K562 (cell line): ENCODE measurements at regions not wholly inside any gene's neighbourhood (a gene's known extent, or its start where the extent isn't known, plus 50 kb on each side); places are given as distances from the start of the nearest gene placed in this dataset.

ENCODE experiments used
- ATAC-seq: fragments of 200-7000 bp; cut with Tn5 transposase; 3 replicates; pipeline ENCODE4 v1.9.1; 2020; ENCODE audit warnings: moderate library complexity
- BruUV-seq: library from RNA; stranded (reverse); fragments of 400-500 nt; replicated peaks from 2 replicates; lab custom pipeline; 2021; lab: Mats Ljungman, UMichigan
- CTCF ChIA-PET: fragments of 300-600 bp; formaldehyde crosslinking; extraction: SDS; loops from one replicate; lab custom pipeline; 2021; ENCODE audit warnings: low intra/inter-chr PET ratio; lab: Yijun Ruan, JAX
- POLR2A ChIA-PET: fragments of 300-600, 350-650 bp; sonication (Branson Sonifier 250); formaldehyde crosslinking; extraction: SDS; loops from one replicate; lab custom pipeline; 2021; ENCODE audit warnings: antibody characterized with exemption, inconsistent platforms; lab: Yijun Ruan, JAX
- DNase-seq, 4 experiments: peaks; one replicate each; pipeline versions ENCODE4 v3.0.0 to v3.0.0-alpha.2; 2011 to 2018; ENCODE audit warnings: low spot score in 3 of 4, mixed read lengths in 3 of 4; ENCODE audit errors: extremely low read depth in 1 of 4
- FAIRE-seq: peaks from 2 replicates; lab custom pipeline; 2011; peaks lifted over from hg19 to GRCh38; lab: Jason Lieb, UNC
- H2AFZ ChIP-seq: 2 replicates; pipeline ENCODE4 v1.6.0; 2011; ENCODE audit warnings: low read depth, low read length, control low read depth, inconsistent platforms
- H3K27ac ChIP-seq: fragments of 200-600 bp; 3 replicates; pipeline ENCODE4 v1.8.0; 2011; ENCODE audit warnings: low read depth, mild to moderate bottlenecking, control low read depth, inconsistent platforms, low read length, moderate library complexity, mixed read lengths; ENCODE audit errors: extremely low read depth
- H3K27me3 ChIP-seq, 2 experiments: fragments of 300-600 bp in 1 of 2; 2 replicates in 1 of 2; 3 replicates in 1 of 2; pipeline versions ENCODE4 v1.6.0 to v1.8.0; 2011; ENCODE audit warnings: inconsistent platforms in 2 of 2, low read length in 2 of 2, mild to moderate bottlenecking in 1 of 2, mixed read lengths in 1 of 2, moderate library complexity in 1 of 2; ENCODE audit not compliant: control insufficient read depth in 2 of 2, insufficient read depth in 2 of 2
- H3K36me3 ChIP-seq: fragments of 300-600 bp; 3 replicates; pipeline ENCODE4 v1.8.0; 2011; ENCODE audit warnings: mild to moderate bottlenecking, low read length, inconsistent platforms; ENCODE audit not compliant: control insufficient read depth, insufficient read depth
- H3K4me1 ChIP-seq, 2 experiments: fragments of 200-600 bp in 1 of 2; replicated peaks in 1 of 2; 2 replicates in 1 of 2; 3 replicates in 1 of 2; pipeline versions ENCODE4 v1.5.1 to v1.8.0; 2011; ENCODE audit warnings: inconsistent platforms in 2 of 2, low read length in 2 of 2, mild to moderate bottlenecking in 1 of 2, mixed read lengths in 1 of 2, moderate library complexity in 1 of 2; ENCODE audit not compliant: control insufficient read depth in 2 of 2, insufficient read depth in 2 of 2
- H3K4me2 ChIP-seq: 2 replicates; pipeline ENCODE4 v1.6.1; 2011; ENCODE audit warnings: low read length, control low read depth, inconsistent platforms, mixed read lengths; ENCODE audit not compliant: insufficient read depth
- H3K4me3 ChIP-seq: fragments of 200-600 bp; sonication (generic), shearing (Covaris generic); 2 replicates; pipeline ENCODE4 v1.5.1; 2016; ENCODE audit warnings: control low read depth, inconsistent platforms
- H3K79me2 ChIP-seq: fragments of 200-600 bp; 3 replicates; pipeline ENCODE4 v1.8.0; 2011; ENCODE audit warnings: low read length, inconsistent platforms; ENCODE audit not compliant: control insufficient read depth, insufficient read depth
- H3K9ac ChIP-seq, 2 experiments: 2 replicates each; pipeline versions ENCODE4 v1.6.0 to v1.6.1; 2011; ENCODE audit warnings: low read depth in 2 of 2, low read length in 2 of 2, control low read depth in 1 of 2, inconsistent platforms in 1 of 2, mild to moderate bottlenecking in 1 of 2, mixed read lengths in 1 of 2; ENCODE audit not compliant: insufficient read depth in 1 of 2
- H3K9me1 ChIP-seq: one replicate; pipeline ENCODE4 v1.6.0; 2011; ENCODE audit warnings: inconsistent platforms, mild to moderate bottlenecking, low read length, moderate library complexity; ENCODE audit not compliant: control insufficient read depth, insufficient read depth
- H3K9me3 ChIP-seq: replicated peaks from 2 replicates; pipeline ENCODE4 v1.5.1; 2011; ENCODE audit warnings: low read depth, low read length, inconsistent platforms; ENCODE audit not compliant: control insufficient read depth, insufficient read depth
- H4K20me1 ChIP-seq: replicated peaks from 2 replicates; pipeline ENCODE4 v1.6.1; 2011; ENCODE audit warnings: low read length, inconsistent platforms, mixed read lengths; ENCODE audit not compliant: control insufficient read depth, insufficient read depth
- CSDE1 ChIP-seq, 2 experiments: fragments of 450-650 bp; IDR thresholded peaks; 2 replicates each; pipeline ENCODE4 v1.6.1; 2016; ENCODE audit warnings: mild to moderate bottlenecking in 1 of 2
- ETV5 ChIP-seq: sonication (generic); formaldehyde crosslinking; IDR thresholded peaks from 2 replicates; pipeline ENCODE4 v1.4.0; 2020; ENCODE audit warnings: low read depth, mild to moderate bottlenecking, missing genetic modification reagents
- FOXJ3 ChIP-seq: sonication (generic); formaldehyde crosslinking; IDR thresholded peaks from 2 replicates; pipeline ENCODE4 v1.4.0; 2020; ENCODE audit warnings: mild to moderate bottlenecking, missing genetic modification reagents
- FOXK2 ChIP-seq, 2 experiments: fragments of 450-650 bp; IDR thresholded peaks in 1 of 2; conservative IDR thresholded peaks in 1 of 2; 2 replicates each; pipeline ENCODE4 v1.6.1; 2016; ENCODE audit warnings: low read depth in 2 of 2, mild to moderate bottlenecking in 1 of 2
- GTF2A2 ChIP-seq: IDR thresholded peaks from 2 replicates; pipeline ENCODE4 v1.6.1; 2016; ENCODE audit warnings: mild to moderate bottlenecking, missing genetic modification characterization, missing compliant biosample characterization
- KAT8 ChIP-seq: fragments of 450-650 bp; IDR thresholded peaks from 2 replicates; pipeline ENCODE4 v1.6.1; 2016; ENCODE audit warnings: low read depth, mild to moderate bottlenecking
- MAZ ChIP-seq, 2 experiments: fragments of 450-650 bp in 1 of 2; sonication (generic) in 1 of 2; formaldehyde crosslinking; IDR thresholded peaks in 1 of 2; conservative IDR thresholded peaks in 1 of 2; 2 replicates each; pipeline versions ENCODE4 v1.4.0 to v1.5.0; 2020; ENCODE audit warnings: mild to moderate bottlenecking in 1 of 2, missing genetic modification reagents in 1 of 2
- NFE2L1 ChIP-seq: fragments of 450-650 bp; IDR thresholded peaks from 2 replicates; pipeline ENCODE4 v1.6.1; 2016; ENCODE audit warnings: missing genetic modification characterization, low read depth, mild to moderate bottlenecking, missing compliant biosample characterization, moderate library complexity, borderline replicate concordance
- RBM34 ChIP-seq: fragments of 200-400 bp; formaldehyde crosslinking; IDR thresholded peaks from 2 replicates; pipeline ENCODE4 v1.6.1; 2018; ENCODE audit warnings: low read length, borderline replicate concordance; ENCODE audit not compliant: insufficient read depth
- SAP30 ChIP-seq: fragments of 200-600 bp; sonication (generic); IDR thresholded peaks from 2 replicates; pipeline ENCODE4 v1.6.1; 2012; ENCODE audit warnings: borderline replicate concordance, low read depth, mild to moderate bottlenecking, moderate library complexity, low read length, control low read depth, inconsistent platforms; ENCODE audit not compliant: insufficient read depth, poor library complexity, severe bottlenecking
- TAF9B ChIP-seq: fragments of 450-650 bp; IDR thresholded peaks from 2 replicates; pipeline ENCODE4 v1.6.1; 2018; ENCODE audit warnings: mild to moderate bottlenecking; ENCODE audit not compliant: partially characterized antibody
- WGBS: fragments of 100-300 bp; shearing (Covaris generic); methylation state at CpG from one replicate; pipeline ENCODE4 v1.1.6; 2016; ENCODE audit warnings: low coverage, mixed read lengths; ENCODE audit not compliant: insufficient coverage; ENCODE audit errors: missing lambda C conversion rate; 5-methylcytosine and 5-hydroxymethylcytosine counted together
- in situ Hi-C: fragments of 300-500 bp; cut with MboI; formaldehyde crosslinking; loops from 4 replicates; pipeline ENCODE4 v1.15.0; 2018; ENCODE audit warnings: inconsistent platforms, mixed read lengths
- intact Hi-C: fragments of 100-400 bp; cut with micrococcal nuclease; formaldehyde crosslinking; loops from 2 replicates; pipeline ENCODE4 v1.14.2; 2022
- TF ChIP-seq, protein P1 (sequence below): sonication (generic); formaldehyde crosslinking; IDR thresholded peaks from 2 replicates; pipeline ENCODE4 v1.9.0; 2022; ENCODE audit warnings: mild to moderate bottlenecking, missing genetic modification reagents
- TF ChIP-seq, protein P2 (sequence below): sonication (generic); formaldehyde crosslinking; IDR thresholded peaks from 2 replicates; pipeline ENCODE4 v1.8.1; 2023; ENCODE audit warnings: mild to moderate bottlenecking, missing genetic modification reagents, moderate library complexity
- TF ChIP-seq, protein P3 (sequence below), 2 experiments: fragments of 200-800 bp in 1 of 2; sonication (Bioruptor generic) in 1 of 2; sonication (generic) in 1 of 2; formaldehyde crosslinking in 1 of 2; IDR thresholded peaks in 1 of 2; conservative IDR thresholded peaks in 1 of 2; 2 replicates each; pipeline versions ENCODE4 v1.5.0 to v1.6.1; 2016 to 2020; ENCODE audit warnings: missing compliant biosample characterization in 1 of 2, missing genetic modification characterization in 1 of 2, missing genetic modification reagents in 1 of 2
- TF ChIP-seq, protein P4 (sequence below): sonication (generic); formaldehyde crosslinking; IDR thresholded peaks from 2 replicates; pipeline ENCODE4 v1.8.1; 2023; ENCODE audit warnings: mild to moderate bottlenecking, missing genetic modification reagents

DNA sequence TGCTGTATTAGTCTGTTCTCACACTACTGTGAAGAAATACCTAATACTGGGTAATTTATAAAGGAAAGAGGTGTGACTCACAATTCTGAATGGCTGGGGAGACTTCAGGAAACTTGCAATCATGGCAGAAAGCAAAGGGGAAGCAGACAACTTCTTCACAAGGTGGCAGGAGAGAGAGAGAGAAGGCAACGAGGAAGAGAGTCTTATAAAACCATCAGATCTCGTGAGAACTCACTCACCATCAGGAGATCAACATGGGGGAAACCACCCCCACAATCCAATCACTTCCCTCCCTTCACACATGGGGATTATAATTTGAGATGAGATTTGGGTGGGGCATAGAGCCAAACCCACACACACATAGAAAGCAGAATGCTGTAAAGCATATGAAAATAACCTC, 896.2 kb downstream of the CDH11 start (continued):
- TF ChIP-seq SAP30 (no peak), NFE2L1 (no peak), TAF9B (no peak), MAZ (CRISPR knock-in tag; conservative IDR thresholded peaks at IDR 0.05 in 1 of 2, IDR thresholded peaks at IDR 0.05 in 1 of 2) (no peak), KAT8 (no peak), FOXJ3 (CRISPR knock-in tag) (no peak)
- TF ChIP-seq, protein P1, sequence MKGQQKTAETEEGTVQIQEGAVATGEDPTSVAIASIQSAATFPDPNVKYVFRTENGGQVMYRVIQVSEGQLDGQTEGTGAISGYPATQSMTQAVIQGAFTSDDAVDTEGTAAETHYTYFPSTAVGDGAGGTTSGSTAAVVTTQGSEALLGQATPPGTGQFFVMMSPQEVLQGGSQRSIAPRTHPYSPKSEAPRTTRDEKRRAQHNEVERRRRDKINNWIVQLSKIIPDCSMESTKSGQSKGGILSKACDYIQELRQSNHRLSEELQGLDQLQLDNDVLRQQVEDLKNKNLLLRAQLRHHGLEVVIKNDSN = no peak
- TF ChIP-seq, protein P2, sequence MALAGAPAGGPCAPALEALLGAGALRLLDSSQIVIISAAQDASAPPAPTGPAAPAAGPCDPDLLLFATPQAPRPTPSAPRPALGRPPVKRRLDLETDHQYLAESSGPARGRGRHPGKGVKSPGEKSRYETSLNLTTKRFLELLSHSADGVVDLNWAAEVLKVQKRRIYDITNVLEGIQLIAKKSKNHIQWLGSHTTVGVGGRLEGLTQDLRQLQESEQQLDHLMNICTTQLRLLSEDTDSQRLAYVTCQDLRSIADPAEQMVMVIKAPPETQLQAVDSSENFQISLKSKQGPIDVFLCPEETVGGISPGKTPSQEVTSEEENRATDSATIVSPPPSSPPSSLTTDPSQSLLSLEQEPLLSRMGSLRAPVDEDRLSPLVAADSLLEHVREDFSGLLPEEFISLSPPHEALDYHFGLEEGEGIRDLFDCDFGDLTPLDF (CRISPR knock-in tag) = no peak

DNA sequence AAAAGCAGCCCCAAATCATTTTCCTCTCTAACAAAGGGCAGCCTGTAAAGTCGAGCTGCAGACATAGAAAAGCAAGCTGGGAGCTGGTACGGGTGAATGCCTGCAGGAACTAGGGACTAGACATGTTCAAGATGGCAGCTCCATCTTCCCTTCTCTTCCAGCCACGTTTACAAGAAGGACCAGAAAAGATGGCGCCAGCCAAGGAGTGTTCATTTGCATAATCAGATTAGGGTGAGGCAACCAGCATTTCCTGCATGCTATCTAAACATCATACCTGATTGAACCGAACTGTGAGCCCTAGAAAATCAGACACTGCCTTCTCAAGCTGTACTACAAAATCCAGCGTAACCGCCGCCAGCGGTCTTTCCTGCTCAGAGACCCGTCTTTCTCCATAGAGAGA, 896.8 kb downstream of the CDH11 start:
- Histone ChIP-seq H3K9me1 (no peaks in the 10 kb centered on the region), H3K27ac (no peak overlapping the region), H3K4me1 (no peaks in the 10 kb centered on the region), H3K4me2 (no peak overlapping the region), H3K4me3 (no peak overlapping the region), H3K27me3 (no peaks in the 10 kb centered on the region)
- FAIRE-seq = no peak
- under 1% methylated on average over 10 of the region's 10 CpGs for WGBS
- no peak for TF ChIP-seq RBM34
- TF ChIP-seq, protein P3, sequence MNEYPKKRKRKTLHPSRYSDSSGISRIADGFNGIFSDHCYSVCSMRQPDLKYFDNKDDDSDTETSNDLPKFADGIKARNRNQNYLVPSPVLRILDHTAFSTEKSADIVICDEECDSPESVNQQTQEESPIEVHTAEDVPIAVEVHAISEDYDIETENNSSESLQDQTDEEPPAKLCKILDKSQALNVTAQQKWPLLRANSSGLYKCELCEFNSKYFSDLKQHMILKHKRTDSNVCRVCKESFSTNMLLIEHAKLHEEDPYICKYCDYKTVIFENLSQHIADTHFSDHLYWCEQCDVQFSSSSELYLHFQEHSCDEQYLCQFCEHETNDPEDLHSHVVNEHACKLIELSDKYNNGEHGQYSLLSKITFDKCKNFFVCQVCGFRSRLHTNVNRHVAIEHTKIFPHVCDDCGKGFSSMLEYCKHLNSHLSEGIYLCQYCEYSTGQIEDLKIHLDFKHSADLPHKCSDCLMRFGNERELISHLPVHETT (CRISPR knock-in tag; conservative IDR thresholded peaks at IDR 0.05 in 1 of 2, IDR thresholded peaks at IDR 0.05 in 1 of 2) = no peak
- TF ChIP-seq CSDE1 (IDR thresholded peaks at IDR 0.05) = no peak
- no peak for TF ChIP-seq ETV5 (CRISPR knock-in tag)
- TF ChIP-seq, protein P4, sequence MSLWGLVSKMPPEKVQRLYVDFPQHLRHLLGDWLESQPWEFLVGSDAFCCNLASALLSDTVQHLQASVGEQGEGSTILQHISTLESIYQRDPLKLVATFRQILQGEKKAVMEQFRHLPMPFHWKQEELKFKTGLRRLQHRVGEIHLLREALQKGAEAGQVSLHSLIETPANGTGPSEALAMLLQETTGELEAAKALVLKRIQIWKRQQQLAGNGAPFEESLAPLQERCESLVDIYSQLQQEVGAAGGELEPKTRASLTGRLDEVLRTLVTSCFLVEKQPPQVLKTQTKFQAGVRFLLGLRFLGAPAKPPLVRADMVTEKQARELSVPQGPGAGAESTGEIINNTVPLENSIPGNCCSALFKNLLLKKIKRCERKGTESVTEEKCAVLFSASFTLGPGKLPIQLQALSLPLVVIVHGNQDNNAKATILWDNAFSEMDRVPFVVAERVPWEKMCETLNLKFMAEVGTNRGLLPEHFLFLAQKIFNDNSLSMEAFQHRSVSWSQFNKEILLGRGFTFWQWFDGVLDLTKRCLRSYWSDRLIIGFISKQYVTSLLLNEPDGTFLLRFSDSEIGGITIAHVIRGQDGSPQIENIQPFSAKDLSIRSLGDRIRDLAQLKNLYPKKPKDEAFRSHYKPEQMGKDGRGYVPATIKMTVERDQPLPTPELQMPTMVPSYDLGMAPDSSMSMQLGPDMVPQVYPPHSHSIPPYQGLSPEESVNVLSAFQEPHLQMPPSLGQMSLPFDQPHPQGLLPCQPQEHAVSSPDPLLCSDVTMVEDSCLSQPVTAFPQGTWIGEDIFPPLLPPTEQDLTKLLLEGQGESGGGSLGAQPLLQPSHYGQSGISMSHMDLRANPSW (CRISPR knock-in tag) = no peak
- no peak for TF ChIP-seq FOXK2 (conservative IDR thresholded peaks at IDR 0.05 in 1 of 2, IDR thresholded peaks at IDR 0.05 in 1 of 2; ENCODE audit: low read depth in 2 of 2)
- TF ChIP-seq GTF2A2 (tag) = no peak
- TF ChIP-seq, all 486 proteins: peak for 0
- Histone ChIP-seq H3K9ac (no peak overlapping the region), H3K9me3 (no peaks in the 10 kb centered on the region), H2AFZ (no peak overlapping the region), H4K20me1 (no peaks in the 10 kb centered on the region), H3K36me3 (no peaks in the 10 kb centered on the region), H3K79me2 (no peaks in the 10 kb centered on the region)
- intact Hi-C loops (no loop called here), in situ Hi-C loops (no loop called here)
- BruUV-seq = no TSS peak
- POLR2A ChIA-PET = no interaction called here
- DNase-seq (no peak), ATAC-seq (no peak)
- CTCF ChIA-PET = no interaction called here
